ENCODE measurements at regions not wholly inside any gene's neighbourhood (a gene's known extent, or its start where the extent isn't known, plus 50 kb on each side); places are given as distances from the start of the nearest gene placed in this dataset.

- TF ChIP-seq CTCF (IDR thresholded peaks at IDR 0.05 in 2 of 3, conservative IDR thresholded peaks at IDR 0.05 in 1 of 3; ENCODE audit: borderline replicate concordance in 1 of 3, insufficient read depth in 1 of 3, low read depth in 2 of 3, low read length in 2 of 3): no peak
- TF ChIP-seq POLR2A (IDR thresholded peaks at IDR 0.05; ENCODE audit: borderline replicate concordance, extremely low read depth, insufficient read depth, insufficient read length): no peak
- no peak for TF ChIP-seq FOSL1 (IDR thresholded peaks at IDR 0.05; ENCODE audit: low read depth)
- TF ChIP-seq, protein P1, sequence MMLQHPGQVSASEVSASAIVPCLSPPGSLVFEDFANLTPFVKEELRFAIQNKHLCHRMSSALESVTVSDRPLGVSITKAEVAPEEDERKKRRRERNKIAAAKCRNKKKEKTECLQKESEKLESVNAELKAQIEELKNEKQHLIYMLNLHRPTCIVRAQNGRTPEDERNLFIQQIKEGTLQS (IDR thresholded peaks at IDR 0.05): no peak
- TF ChIP-seq EZH2phosphoT487 (IDR thresholded peaks at IDR 0.05; ENCODE audit: borderline replicate concordance): no peak
- TF ChIP-seq, protein P2, sequence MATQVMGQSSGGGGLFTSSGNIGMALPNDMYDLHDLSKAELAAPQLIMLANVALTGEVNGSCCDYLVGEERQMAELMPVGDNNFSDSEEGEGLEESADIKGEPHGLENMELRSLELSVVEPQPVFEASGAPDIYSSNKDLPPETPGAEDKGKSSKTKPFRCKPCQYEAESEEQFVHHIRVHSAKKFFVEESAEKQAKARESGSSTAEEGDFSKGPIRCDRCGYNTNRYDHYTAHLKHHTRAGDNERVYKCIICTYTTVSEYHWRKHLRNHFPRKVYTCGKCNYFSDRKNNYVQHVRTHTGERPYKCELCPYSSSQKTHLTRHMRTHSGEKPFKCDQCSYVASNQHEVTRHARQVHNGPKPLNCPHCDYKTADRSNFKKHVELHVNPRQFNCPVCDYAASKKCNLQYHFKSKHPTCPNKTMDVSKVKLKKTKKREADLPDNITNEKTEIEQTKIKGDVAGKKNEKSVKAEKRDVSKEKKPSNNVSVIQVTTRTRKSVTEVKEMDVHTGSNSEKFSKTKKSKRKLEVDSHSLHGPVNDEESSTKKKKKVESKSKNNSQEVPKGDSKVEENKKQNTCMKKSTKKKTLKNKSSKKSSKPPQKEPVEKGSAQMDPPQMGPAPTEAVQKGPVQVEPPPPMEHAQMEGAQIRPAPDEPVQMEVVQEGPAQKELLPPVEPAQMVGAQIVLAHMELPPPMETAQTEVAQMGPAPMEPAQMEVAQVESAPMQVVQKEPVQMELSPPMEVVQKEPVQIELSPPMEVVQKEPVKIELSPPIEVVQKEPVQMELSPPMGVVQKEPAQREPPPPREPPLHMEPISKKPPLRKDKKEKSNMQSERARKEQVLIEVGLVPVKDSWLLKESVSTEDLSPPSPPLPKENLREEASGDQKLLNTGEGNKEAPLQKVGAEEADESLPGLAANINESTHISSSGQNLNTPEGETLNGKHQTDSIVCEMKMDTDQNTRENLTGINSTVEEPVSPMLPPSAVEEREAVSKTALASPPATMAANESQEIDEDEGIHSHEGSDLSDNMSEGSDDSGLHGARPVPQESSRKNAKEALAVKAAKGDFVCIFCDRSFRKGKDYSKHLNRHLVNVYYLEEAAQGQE (IDR thresholded peaks at IDR 0.05; ENCODE audit: low read depth): no peak
- no peak for TF ChIP-seq JUND (IDR thresholded peaks at IDR 0.05)
- no peak for TF ChIP-seq ZNF274 (IDR thresholded peaks at IDR 0.05; ENCODE audit: low read depth, low read length)
- no peak for TF ChIP-seq SP1 (IDR thresholded peaks at IDR 0.05; ENCODE audit: low read depth)
- TF ChIP-seq POLR2AphosphoS5 (IDR thresholded peaks at IDR 0.05; ENCODE audit: low read depth, low read length): no peak
- TF ChIP-seq EGR1 (IDR thresholded peaks at IDR 0.05; ENCODE audit: low read depth): no peak
Observed at GRCh38 chr10:109618748-109619147, 304.6 kb downstream of the XPNPEP1 start.

Data from HCT116 (cell line).